Fibroblast of lung (primary cell): ENCODE measurements at regions not wholly inside any gene's neighbourhood (a gene's known extent, or its start where the extent isn't known, plus 50 kb on each side); places are given as distances from the start of the nearest gene placed in this dataset.

ENCODE experiments used
- DNase-seq, 2 donors: peaks; one replicate each; pipeline versions ENCODE4 v3.0.0 to v3.0.0-alpha.2; 2010; ENCODE audit warnings: low read depth in 2 of 2
- H2AFZ ChIP-seq: 2 replicates; pipeline ENCODE4 v1.5.1; 2012; ENCODE audit warnings: low read length, control low read depth, inconsistent platforms
- H3K27ac ChIP-seq: 2 replicates; pipeline ENCODE4 v1.5.1; 2011; ENCODE audit warnings: low read length, control low read depth; ENCODE audit not compliant: insufficient read depth
- H3K27me3 ChIP-seq: 2 replicates; pipeline ENCODE4 v1.5.1; 2011; ENCODE audit warnings: mild to moderate bottlenecking, low read length; ENCODE audit not compliant: control insufficient read depth, insufficient read depth
- H3K36me3 ChIP-seq: 2 replicates; pipeline ENCODE4 v1.5.1; 2011; ENCODE audit warnings: low read length; ENCODE audit not compliant: control insufficient read depth, insufficient read depth
- H3K4me1 ChIP-seq: 2 replicates; pipeline ENCODE4 v1.5.1; 2011; ENCODE audit warnings: low read length; ENCODE audit not compliant: control insufficient read depth, insufficient read depth; ENCODE audit errors: extremely low read depth
- H3K4me2 ChIP-seq: 2 replicates; pipeline ENCODE4 v1.5.1; 2011; ENCODE audit warnings: low read length, control low read depth; ENCODE audit not compliant: insufficient read depth; ENCODE audit errors: extremely low read depth
- H3K4me3 ChIP-seq, 4 experiments: fragments of 200-600 bp in 1 of 4; sonication (generic) in 1 of 4; replicated peaks in 1 of 4; 2 replicates each; pipeline ENCODE4 v1.5.1; 2011 to 2016; ENCODE audit warnings: low read length in 4 of 4, low read depth in 3 of 4, mild to moderate bottlenecking in 3 of 4, control low read depth in 2 of 4, inconsistent platforms in 1 of 4, mixed read lengths in 1 of 4; ENCODE audit not compliant: insufficient read depth in 1 of 4; ENCODE audit errors: control extremely low read depth in 1 of 4
- H3K79me2 ChIP-seq: 2 replicates; pipeline ENCODE4 v1.5.1; 2012; ENCODE audit warnings: mild to moderate bottlenecking, low read length, inconsistent platforms; ENCODE audit not compliant: control insufficient read depth, insufficient read depth
- H3K9ac ChIP-seq: 2 replicates; pipeline ENCODE4 v1.5.1; 2011; ENCODE audit warnings: mild to moderate bottlenecking, low read length, control low read depth; ENCODE audit not compliant: insufficient read depth
- H3K9me3 ChIP-seq: 2 replicates; pipeline ENCODE4 v1.5.1; 2012; ENCODE audit warnings: low read depth, low read length; ENCODE audit not compliant: control insufficient read depth, insufficient read depth
- H4K20me1 ChIP-seq: 2 replicates; pipeline ENCODE4 v1.5.1; 2011; ENCODE audit warnings: low read length; ENCODE audit not compliant: control insufficient read depth, insufficient read depth; ENCODE audit errors: extremely low read depth
- EZH2 ChIP-seq: IDR thresholded peaks from 2 replicates; pipeline ENCODE4 v1.5.1; 2012; ENCODE audit warnings: low read length, control low read depth, mild to moderate bottlenecking; ENCODE audit errors: missing control alignments
- TF ChIP-seq, protein P1 (sequence below), 2 donors: IDR thresholded peaks in 1 of 2; conservative IDR thresholded peaks in 1 of 2; 1 replicate in 1 of 2; 2 replicates in 1 of 2; pipeline ENCODE4 v1.5.1; 2011 to 2012; ENCODE audit warnings: low read length in 2 of 2, control low read depth in 1 of 2, inconsistent platforms in 1 of 2, low read depth in 1 of 2, mild to moderate bottlenecking in 1 of 2

DNA sequence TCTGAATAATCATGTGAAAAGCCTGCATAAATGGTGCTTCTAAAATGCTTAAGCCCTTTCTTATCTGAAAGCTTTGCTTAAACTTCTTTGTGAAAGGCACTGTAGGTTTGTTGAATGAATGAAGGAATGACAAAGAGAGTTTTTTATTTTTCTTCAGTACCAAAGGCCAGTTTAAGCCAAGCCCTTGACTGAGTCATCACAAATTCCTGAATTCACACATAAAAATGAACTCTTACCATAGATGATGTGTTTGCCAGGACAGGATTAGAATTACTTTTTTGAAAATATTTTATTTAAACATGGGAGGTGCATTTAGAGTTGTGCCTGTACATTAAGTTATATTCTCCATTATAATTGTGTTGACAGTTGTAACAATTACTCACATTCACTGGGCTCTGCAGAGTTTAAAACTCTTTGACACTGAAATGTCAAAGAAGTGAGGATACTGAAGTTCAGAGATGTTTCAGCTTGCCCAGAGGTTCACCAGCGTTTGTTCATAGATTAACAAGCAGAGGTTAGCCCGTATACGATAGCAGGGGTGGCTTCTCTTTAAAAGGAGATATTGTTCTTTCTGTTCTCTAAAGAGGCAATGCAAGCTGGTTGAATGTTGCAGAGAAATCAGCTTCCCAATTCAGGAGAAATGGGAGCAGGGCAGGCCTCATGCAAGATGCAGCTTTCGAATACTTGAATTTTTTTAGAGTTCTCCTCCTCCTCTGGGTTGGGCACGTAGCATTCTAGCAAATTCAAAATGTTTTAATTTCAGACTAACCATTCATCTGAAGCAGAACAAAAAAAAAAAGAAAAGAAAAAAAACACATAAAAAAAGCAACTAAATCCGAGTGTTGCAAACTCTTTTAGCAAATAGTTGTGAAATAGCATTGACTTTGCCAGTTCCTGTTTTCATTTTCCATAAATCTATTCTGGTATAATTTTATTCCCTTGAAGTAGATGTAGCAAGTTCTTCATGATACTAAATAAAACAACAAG lies 358.7 kb upstream of the KLF4 start:
- H4K20me1 ChIP-seq, result no peaks in the 10 kb centered on the region
- no peak for TF ChIP-seq EZH2
- TF ChIP-seq, protein P1, sequence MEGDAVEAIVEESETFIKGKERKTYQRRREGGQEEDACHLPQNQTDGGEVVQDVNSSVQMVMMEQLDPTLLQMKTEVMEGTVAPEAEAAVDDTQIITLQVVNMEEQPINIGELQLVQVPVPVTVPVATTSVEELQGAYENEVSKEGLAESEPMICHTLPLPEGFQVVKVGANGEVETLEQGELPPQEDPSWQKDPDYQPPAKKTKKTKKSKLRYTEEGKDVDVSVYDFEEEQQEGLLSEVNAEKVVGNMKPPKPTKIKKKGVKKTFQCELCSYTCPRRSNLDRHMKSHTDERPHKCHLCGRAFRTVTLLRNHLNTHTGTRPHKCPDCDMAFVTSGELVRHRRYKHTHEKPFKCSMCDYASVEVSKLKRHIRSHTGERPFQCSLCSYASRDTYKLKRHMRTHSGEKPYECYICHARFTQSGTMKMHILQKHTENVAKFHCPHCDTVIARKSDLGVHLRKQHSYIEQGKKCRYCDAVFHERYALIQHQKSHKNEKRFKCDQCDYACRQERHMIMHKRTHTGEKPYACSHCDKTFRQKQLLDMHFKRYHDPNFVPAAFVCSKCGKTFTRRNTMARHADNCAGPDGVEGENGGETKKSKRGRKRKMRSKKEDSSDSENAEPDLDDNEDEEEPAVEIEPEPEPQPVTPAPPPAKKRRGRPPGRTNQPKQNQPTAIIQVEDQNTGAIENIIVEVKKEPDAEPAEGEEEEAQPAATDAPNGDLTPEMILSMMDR (conservative IDR thresholded peaks at IDR 0.05 in 1 of 2, IDR thresholded peaks at IDR 0.05 in 1 of 2; ENCODE audit: low read depth in 1 of 2, low read length in 2 of 2), result no peak
- H3K27ac ChIP-seq, result no peak overlapping the region
- H3K9ac ChIP-seq, result no peak overlapping the region
- H3K4me1 ChIP-seq, result no peaks in the 10 kb centered on the region
- no peak overlapping the region for H3K4me2 ChIP-seq
- H3K79me2 ChIP-seq, result no peaks in the 10 kb centered on the region
- no peaks in the 10 kb centered on the region for H3K36me3 ChIP-seq
- H3K27me3 ChIP-seq, result no peaks in the 10 kb centered on the region
- DNase-seq, result peak; percentile 30 to 61
- H2AFZ ChIP-seq, result no peak overlapping the region
- no peaks in the 10 kb centered on the region for H3K9me3 ChIP-seq
- no peak overlapping the region for H3K4me3 ChIP-seq

GRCh38 chr9:107842530-107842929 lies 353.0 kb upstream of the KLF4 start:
- TF ChIP-seq, protein P1 (conservative IDR thresholded peaks at IDR 0.05 in 1 of 2, IDR thresholded peaks at IDR 0.05 in 1 of 2; ENCODE audit: low read depth in 1 of 2, low read length in 2 of 2), result no peak
- no peak for TF ChIP-seq EZH2
- Histone ChIP-seq H3K4me1 (no peaks in the 10 kb centered on the region), H3K27me3 (no peaks in the 10 kb centered on the region), H4K20me1 (no peaks in the 10 kb centered on the region), H2AFZ (no peak overlapping the region), H3K9me3 (no peaks in the 10 kb centered on the region), H3K4me2 (no peak overlapping the region), H3K79me2 (no peaks in the 10 kb centered on the region), H3K4me3 (no peak overlapping the region), H3K36me3 (no peaks in the 10 kb centered on the region), H3K9ac (no peak overlapping the region), H3K27ac (no peak overlapping the region)
- DNase-seq, result no peak

DNA sequence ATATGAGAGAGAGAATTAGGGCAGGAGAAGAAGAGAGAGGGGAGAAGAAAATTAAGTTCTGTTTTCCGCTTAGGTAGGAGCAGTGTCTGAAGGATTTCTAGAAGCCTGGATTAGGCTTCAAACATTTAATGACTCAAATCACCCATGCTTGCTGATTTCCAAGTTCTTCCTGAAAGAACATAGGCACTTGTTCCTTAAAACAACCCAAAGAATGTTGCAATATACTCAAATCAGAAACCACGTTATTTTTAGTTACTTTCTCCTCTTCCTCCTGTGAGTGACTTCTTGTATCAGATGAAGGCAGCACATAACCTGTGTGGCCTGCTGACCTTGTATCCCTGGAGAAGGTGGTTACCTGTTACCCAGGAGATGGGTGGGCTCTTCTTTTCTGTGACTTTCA lies 351.5 kb upstream of the KLF4 start:
- H3K27ac ChIP-seq, result no peak overlapping the region
- no peak for TF ChIP-seq EZH2
- TF ChIP-seq, protein P1 (conservative IDR thresholded peaks at IDR 0.05 in 1 of 2, IDR thresholded peaks at IDR 0.05 in 1 of 2; ENCODE audit: low read depth in 1 of 2, low read length in 2 of 2), result no peak
- H3K4me2 ChIP-seq, result no peak overlapping the region
- no peaks in the 10 kb centered on the region for H4K20me1 ChIP-seq
- no peak overlapping the region for H2AFZ ChIP-seq
- DNase-seq, result no peak
- H3K4me3 ChIP-seq, result no peak overlapping the region
- no peaks in the 10 kb centered on the region for H3K9me3 ChIP-seq
- H3K36me3 ChIP-seq, result no peaks in the 10 kb centered on the region
- no peak overlapping the region for H3K9ac ChIP-seq
- no peaks in the 10 kb centered on the region for H3K27me3 ChIP-seq
- no peaks in the 10 kb centered on the region for H3K4me1 ChIP-seq
- H3K79me2 ChIP-seq, result no peaks in the 10 kb centered on the region
